ENCODE measurements at regions not wholly inside any gene's neighbourhood (a gene's known extent, or its start where the extent isn't known, plus 50 kb on each side); places are given as distances from the start of the nearest gene placed in this dataset.

- TF ChIP-seq CTCF (IDR thresholded peaks at IDR 0.05) (no peak), POLR2A (IDR thresholded peaks at IDR 0.05) (no peak)
These were observed 206.5 kb downstream of the RBFOX3 start for GRCh38 chr17:79404136-79404911.

All from body of pancreas (tissue), 4 donors.